ENCODE measurements at regions not wholly inside any gene's neighbourhood (a gene's known extent, or its start where the extent isn't known, plus 50 kb on each side); places are given as distances from the start of the nearest gene placed in this dataset.
A peak's percentile ranks its signal among the peaks of the same experiment; 100 is the strongest.

- intact Hi-C loops (cut with micrococcal nuclease; ENCODE audit: unreplicated experiment), result loop anchor here (10.0 kb wide), 1 partner anchor 328 kb away; no protein-coding TSS in a partner anchor
- no TSS peak for BruUV-seq (replicated peaks)
- Histone ChIP-seq H3K27ac (ENCODE audit: low read depth, low read length, poor library complexity, severe bottlenecking) (no peak overlapping the region), H3K27me3 (replicated peaks; ENCODE audit: insufficient read depth, low read depth, low read length, poor library complexity) (no peaks in the 10 kb centered on the region), H3K36me3 (ENCODE audit: insufficient read depth, low read length, poor library complexity, severe bottlenecking) (no peaks in the 10 kb centered on the region), H3K4me3 (ENCODE audit: low read depth, low read length, poor library complexity, severe bottlenecking) (no peak overlapping the region), H3K4me1 (ENCODE audit: insufficient read depth, low read length, poor library complexity, severe bottlenecking) (peaks cover 7% of the 10 kb centered on the region), H3K9me3 (ENCODE audit: low read depth, low read length, poor library complexity, severe bottlenecking) (no peaks in the 10 kb centered on the region)
- CTCF ChIA-PET, result no interaction called here
- no peak for DNase-seq (ENCODE audit: low spot score)
- TF ChIP-seq CTCF (conservative IDR thresholded peaks at IDR 0.05; ENCODE audit: low read depth, low read length), result no peak
- TF ChIP-seq EZH2 (IDR thresholded peaks at IDR 0.05; ENCODE audit: borderline replicate concordance, low read depth, low read length, poor library complexity, severe bottlenecking), result no peak
- POLR2A ChIA-PET (ENCODE audit: low non-redundant PET), result no interaction called here
Observed at GRCh38 chr11:15326520-15326919, 211.8 kb downstream of the INSC start.

GRCh38 chr11:15327786-15328231 lies 213.1 kb downstream of the INSC start:
- ChIA-PET CTCF (no interaction called here), POLR2A (ENCODE audit: low non-redundant PET) (interaction anchor here (0.8 kb wide), 1 partner anchor 1286 kb away, joined by 5 read pairs; no protein-coding TSS in a partner anchor)
- Histone ChIP-seq H3K4me3 (ENCODE audit: low read depth, low read length, poor library complexity, severe bottlenecking) (no peak overlapping the region), H3K27ac (ENCODE audit: low read depth, low read length, poor library complexity, severe bottlenecking) (no peak overlapping the region), H3K9me3 (ENCODE audit: low read depth, low read length, poor library complexity, severe bottlenecking) (no peaks in the 10 kb centered on the region), H3K36me3 (ENCODE audit: insufficient read depth, low read length, poor library complexity, severe bottlenecking) (no peaks in the 10 kb centered on the region), H3K27me3 (replicated peaks; ENCODE audit: insufficient read depth, low read depth, low read length, poor library complexity) (no peaks in the 10 kb centered on the region), H3K4me1 (ENCODE audit: insufficient read depth, low read length, poor library complexity, severe bottlenecking) (peaks cover 7% of the 10 kb centered on the region)
- TF ChIP-seq EZH2 (IDR thresholded peaks at IDR 0.05; ENCODE audit: borderline replicate concordance, low read depth, low read length, poor library complexity, severe bottlenecking) (no peak), CTCF (conservative IDR thresholded peaks at IDR 0.05; ENCODE audit: low read depth, low read length) (peak; percentile 75)
- BruUV-seq (replicated peaks), result no TSS peak
- DNase-seq (ENCODE audit: low spot score), result peak; percentile 77
- intact Hi-C loops (cut with micrococcal nuclease; ENCODE audit: unreplicated experiment), result loop anchor here (1.0 to 10.0 kb wide), 2 partner anchors 327 to 1285 kb away; no protein-coding TSS in a partner anchor

- Histone ChIP-seq H3K4me1 (ENCODE audit: insufficient read depth, low read length, poor library complexity, severe bottlenecking) (no peaks in the 10 kb centered on the region), H3K27me3 (replicated peaks; ENCODE audit: insufficient read depth, low read depth, low read length, poor library complexity) (no peaks in the 10 kb centered on the region), H3K36me3 (ENCODE audit: insufficient read depth, low read length, poor library complexity, severe bottlenecking) (no peaks in the 10 kb centered on the region), H3K27ac (ENCODE audit: low read depth, low read length, poor library complexity, severe bottlenecking) (no peak overlapping the region), H3K4me3 (ENCODE audit: low read depth, low read length, poor library complexity, severe bottlenecking) (no peak overlapping the region), H3K9me3 (ENCODE audit: low read depth, low read length, poor library complexity, severe bottlenecking) (no peaks in the 10 kb centered on the region)
- BruUV-seq (replicated peaks), result no TSS peak
- CTCF ChIA-PET, result no interaction called here
- POLR2A ChIA-PET (ENCODE audit: low non-redundant PET), result no interaction called here
- TF ChIP-seq CTCF (conservative IDR thresholded peaks at IDR 0.05; ENCODE audit: low read depth, low read length) (no peak), EZH2 (IDR thresholded peaks at IDR 0.05; ENCODE audit: borderline replicate concordance, low read depth, low read length, poor library complexity, severe bottlenecking) (no peak)
- DNase-seq (ENCODE audit: low spot score), result no peak
- intact Hi-C loops (cut with micrococcal nuclease; ENCODE audit: unreplicated experiment), result no loop called here
Observed at GRCh38 chr11:15333407-15333806, 218.7 kb downstream of the INSC start.
